Activated CD4-positive, alpha-beta T cell treated with anti-CD3 and anti-CD28 coated beads for 24 hours (primary cell): ENCODE measurements at regions not wholly inside any gene's neighbourhood (a gene's known extent, or its start where the extent isn't known, plus 50 kb on each side); places are given as distances from the start of the nearest gene placed in this dataset.

Source experiments
- DNase-seq, 2 donors: peaks; one replicate each; pipeline ENCODE4 v3.0.0-alpha.2; 2020; ENCODE audit warnings: low read depth in 2 of 2

DNA sequence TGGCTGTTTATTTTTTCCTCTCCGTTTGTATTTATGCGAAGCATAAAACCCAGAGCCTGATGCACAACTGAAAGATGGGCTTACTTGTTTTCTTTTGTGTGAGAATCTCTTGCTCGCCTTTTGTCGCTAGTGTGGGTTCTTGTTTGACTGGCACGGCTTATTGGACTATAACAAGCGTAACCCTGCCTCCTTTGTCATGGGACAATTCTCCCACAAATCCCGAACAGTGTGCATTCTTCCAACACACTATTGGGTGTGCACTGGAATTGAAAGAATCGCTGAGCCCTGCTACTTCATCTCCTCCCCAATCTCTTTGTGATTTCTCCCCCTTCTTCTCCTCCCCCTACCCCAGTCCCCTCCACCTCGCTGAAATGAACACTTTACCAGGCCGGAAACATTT lies 110.8 kb downstream of the ZIC5 start:
- no peak for DNase-seq

GRCh38 chr13:99859178-99860177 lies 112.1 kb downstream of the ZIC5 start:
- DNase-seq, result peak; percentile 33 to 62

- no peak for DNase-seq
Observed at GRCh38 chr13:99857738-99858137, 113.8 kb downstream of the ZIC5 start.

DNA sequence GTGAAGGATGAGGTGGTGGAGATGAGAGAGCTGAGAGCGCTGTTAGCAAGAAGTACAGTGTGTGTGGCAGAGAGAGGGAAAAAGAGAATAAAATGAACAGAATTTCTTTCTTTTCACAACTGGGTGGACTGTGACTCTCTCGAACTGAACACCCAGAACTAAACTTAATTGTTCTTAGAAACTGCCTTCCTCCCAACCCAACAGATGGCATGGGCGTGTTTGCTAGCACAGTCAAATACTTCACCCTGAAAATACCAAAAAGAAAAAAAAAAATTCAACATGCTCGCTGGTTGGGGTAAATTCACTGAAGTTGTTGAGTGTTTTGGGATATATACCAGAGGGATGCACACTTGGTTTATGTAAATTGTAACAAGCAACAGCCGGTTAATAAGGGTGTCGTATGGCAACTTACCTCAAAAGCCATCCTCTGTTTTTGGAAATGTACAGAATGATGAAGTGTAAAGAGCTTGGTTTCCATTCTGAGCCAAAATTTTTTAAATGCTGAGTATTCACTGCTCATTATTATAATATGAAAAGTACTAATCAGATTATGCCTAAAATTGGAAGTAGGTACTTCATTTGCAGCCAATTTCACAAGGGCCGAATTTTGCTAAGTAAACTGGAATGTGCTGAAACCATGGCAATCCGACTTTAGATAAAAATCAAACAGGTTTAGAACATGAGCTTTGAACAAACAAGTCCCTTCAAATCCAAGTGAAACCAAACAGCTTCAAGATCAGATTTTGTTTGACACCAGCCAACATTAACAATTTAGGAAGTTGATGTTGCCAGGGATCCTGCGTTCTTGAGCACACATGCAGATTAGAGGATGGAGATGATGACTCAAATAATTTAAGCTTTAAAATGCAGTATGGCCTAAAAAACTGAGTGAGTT lies 115.8 kb downstream of the ZIC5 start:
- DNase-seq, result no peak

GRCh38 chr13:99854366-99854765 lies 117.2 kb downstream of the ZIC5 start:
- DNase-seq, result no peak

DNA sequence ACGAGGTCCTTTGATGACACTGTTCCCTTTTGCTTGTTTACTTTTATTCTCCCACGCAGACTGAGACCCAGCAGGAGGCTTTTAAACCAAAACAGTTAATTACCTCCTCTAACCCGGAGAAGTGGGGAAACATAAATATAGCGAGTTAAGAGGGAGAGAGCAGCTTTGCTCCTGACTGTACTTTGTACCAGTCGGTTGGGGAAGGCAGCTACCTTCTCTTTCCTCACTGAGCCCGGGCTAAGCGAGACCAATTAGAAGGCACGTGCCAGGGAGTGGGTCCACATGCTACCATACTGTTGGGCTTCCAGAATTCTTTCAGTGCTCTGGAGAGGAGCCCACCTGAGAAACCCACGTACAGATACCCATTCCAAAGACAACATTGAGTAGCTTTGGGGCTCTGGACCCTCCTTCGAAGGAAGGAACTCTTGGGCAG lies 124.2 kb downstream of the ZIC5 start:
- no peak for DNase-seq

- DNase-seq, result no peak
Observed at GRCh38 chr13:99845161-99845874, 126.2 kb downstream of the ZIC5 start.

- no peak for DNase-seq
Observed at GRCh38 chr13:99844421-99844820, 127.1 kb downstream of the ZIC5 start.

GRCh38 chr13:99843872-99844271 lies 127.7 kb downstream of the ZIC5 start:
- no peak for DNase-seq

DNA sequence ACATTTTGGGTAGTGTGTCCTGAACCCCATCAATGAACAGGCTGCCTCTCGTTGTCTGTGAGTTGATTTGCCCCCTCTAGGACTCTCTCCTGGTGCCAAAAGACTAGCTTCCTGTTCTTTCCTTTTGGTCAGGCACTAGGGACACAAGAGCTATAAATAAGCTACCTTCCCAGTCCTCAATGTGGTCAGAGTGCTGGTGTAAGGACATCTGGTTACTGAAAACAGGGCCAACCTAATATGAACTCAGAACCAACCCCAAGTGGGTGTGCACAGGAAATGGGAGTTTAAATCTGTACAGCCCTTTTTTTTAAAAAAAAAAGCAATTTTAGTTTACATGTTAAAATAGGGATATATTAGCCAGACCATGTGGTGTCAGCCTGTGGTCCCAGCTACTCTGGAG lies 129.2 kb downstream of the ZIC5 start:
- no peak for DNase-seq

DNA sequence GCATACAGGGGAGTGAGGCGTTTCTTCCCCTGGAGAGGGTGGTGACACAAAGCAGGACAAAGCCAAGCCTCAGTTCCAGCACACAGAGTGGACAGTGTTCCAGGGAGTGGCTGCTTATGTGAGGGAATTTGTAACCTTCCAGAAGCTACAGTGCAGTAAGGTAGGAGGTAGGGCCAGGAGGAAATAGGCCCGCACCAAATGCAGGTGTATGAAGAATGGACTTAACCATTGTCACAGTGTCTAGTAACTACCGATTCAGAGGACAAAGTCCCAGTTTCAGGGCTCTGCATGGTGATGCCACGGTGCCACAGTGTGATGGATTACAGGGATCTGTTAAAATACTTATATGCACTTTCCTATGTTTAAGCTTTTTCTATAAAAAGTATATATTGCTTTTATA lies 135.3 kb downstream of the ZIC5 start:
- DNase-seq, result no peak

GRCh38 chr13:99835442-99835841 lies 136.1 kb downstream of the ZIC5 start:
- DNase-seq, result no peak

GRCh38 chr13:99834246-99834645 lies 137.3 kb downstream of the ZIC5 start:
- no peak for DNase-seq

- no peak for DNase-seq
Observed at GRCh38 chr13:99832347-99832746, 139.2 kb downstream of the ZIC5 start.

DNA sequence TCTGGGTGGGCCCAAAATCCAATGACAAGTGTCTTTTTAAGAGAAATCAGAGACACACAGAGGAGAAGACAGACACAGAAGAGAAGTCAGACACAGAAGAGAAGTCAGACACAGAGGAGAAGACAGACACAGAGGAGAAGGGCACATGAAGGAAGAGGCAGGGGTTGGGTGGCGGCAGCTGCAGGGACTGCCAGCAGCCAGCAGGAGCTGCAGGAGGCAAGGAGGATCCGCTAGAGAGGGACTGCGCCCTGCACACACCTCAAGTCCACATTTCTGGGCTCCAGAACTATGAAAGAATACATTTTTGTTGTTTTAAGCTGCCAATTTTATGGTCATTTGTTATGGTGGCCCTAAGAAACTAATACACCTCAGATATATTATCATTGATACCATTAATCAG lies 140.6 kb downstream of the ZIC5 start:
- no peak for DNase-seq

DNA sequence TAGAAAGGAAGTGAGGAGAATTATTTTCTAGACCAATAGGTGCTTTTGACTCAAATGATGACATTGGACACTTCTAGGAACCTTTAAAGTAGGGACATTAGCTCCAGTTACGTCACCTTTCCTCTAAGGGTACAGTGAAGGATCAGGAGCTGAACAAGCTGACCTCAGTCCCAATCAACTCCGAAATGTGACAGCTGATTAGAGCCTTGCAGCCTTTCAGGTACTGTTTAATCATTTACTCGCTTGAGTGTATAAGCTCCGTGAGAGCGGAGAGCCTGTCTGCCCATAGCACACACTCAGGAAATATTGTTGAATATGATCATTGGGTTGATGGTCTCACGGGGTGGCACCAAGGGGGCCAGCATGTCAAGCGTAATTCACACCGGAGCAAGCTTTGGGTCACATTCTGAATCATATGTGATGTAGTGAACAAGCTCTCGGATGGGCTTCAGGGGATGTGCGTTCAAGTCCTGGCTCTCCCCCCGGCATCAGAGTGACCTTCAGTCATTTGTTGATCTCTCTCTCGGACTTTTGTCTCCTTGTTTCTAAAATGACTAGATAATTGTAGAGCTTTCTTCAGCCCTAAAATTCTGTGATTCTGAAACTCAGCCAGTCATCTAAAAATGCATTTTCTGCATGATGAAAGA lies 141.9 kb downstream of the ZIC5 start:
- no peak for DNase-seq

DNA sequence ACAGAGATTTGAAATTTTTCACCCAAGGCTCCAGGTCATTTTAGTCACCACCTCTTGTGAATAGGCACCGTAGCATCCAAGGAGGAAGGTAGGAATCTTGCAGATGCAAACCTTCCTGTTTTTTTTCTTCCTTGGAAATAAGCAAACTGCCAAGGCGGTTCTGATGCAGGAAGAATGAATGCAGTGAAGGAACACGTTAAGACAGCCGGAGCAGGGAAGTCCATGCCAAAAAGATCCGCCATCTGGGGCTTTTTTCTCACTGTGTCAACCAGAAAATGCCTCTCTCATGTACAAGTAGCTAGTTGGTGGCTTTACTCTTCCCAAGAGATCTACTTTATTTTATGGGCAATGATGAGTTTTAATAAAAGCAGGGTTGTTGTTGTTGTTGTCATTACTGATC lies 142.4 kb downstream of the ZIC5 start:
- DNase-seq, result no peak

DNA sequence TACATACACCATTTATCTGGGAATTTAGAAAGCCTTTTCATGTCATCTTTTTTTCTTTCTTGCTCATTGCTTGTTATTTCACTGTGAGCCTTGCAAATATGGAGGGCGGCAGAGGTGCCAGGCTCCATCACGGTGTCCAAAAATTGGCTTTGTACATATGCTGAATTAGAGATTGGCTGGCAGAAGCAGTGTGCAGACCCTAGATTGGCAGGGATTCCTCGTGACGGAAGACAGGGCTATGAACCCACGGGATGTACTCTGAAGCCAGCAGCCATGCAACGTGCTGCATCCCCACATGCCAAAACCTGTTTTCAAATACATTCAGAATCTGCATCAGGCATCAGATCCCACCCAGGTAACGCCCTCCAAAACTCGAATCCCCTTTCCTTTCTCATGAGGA lies 142.8 kb downstream of the ZIC5 start:
- DNase-seq, result no peak

GRCh38 chr13:99828123-99828522 lies 143.4 kb downstream of the ZIC5 start:
- DNase-seq, result no peak

- DNase-seq, result no peak
Observed at GRCh38 chr13:99827011-99827772, 144.4 kb downstream of the ZIC5 start.

DNA sequence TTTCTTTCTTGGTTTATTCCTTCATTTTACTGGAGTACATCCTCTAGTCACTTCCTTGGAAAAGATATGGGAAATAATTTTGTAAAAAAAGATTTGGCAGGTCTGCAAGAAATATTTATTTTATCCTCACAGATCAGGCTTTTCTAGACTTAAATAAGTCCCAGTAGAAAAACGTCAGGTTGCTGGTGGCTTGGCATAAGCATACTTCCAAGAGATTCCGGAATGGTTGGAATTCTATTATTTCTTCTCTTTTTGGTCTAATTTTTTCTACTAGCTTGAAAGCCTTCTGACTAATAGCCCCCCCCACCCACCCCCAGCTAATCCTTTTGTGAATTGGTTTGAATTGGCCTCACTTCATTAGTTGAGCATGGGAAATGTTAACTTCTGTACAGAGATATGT lies 147.6 kb downstream of the ZIC5 start:
- no peak for DNase-seq
